ENCODE measurements at regions not wholly inside any gene's neighbourhood (a gene's known extent, or its start where the extent isn't known, plus 50 kb on each side); places are given as distances from the start of the nearest gene placed in this dataset.

- CTCF ChIA-PET: no interaction called here
These were observed 169.2 kb upstream of the CTNND2 start for GRCh38 chr5:12073426-12073825.

More at GRCh38 chr5:12073426-12073825, 169.2 kb upstream of the CTNND2 start:
- ATAC-seq (no peak), DNase-seq (ENCODE audit: low read depth, low spot score) (no peak)
- ChIA-PET RAD21 (ENCODE audit: low non-redundant PET in 1 of 2, low total read pairs in 2 of 2, uncharacterized antibody in 2 of 2, unreplicated experiment in 2 of 2) (no interaction called here), POLR2A (no interaction called here)
- Histone ChIP-seq H3K27ac (ENCODE audit: low read depth, low read length) (no peak overlapping the region), H4K20me1 (ENCODE audit: insufficient read depth) (no peaks in the 10 kb centered on the region), H3K27me3 (ENCODE audit: insufficient read depth, low read length) (no peaks in the 10 kb centered on the region), H3K9ac (ENCODE audit: low read length) (no peak overlapping the region), H2AFZ (ENCODE audit: low read depth, low read length, poor library complexity, severe bottlenecking) (no peak overlapping the region), H3K4me3 (replicated peaks in 1 of 2; ENCODE audit: low read depth in 1 of 2, low read length in 2 of 2) (no peak overlapping the region), H3K9me2 (ENCODE audit: insufficient read depth) (no peaks in the 10 kb centered on the region), H3K4me1 (ENCODE audit: control insufficient read depth in 1 of 2, insufficient read depth in 2 of 2, low read length in 2 of 2) (no peaks in the 10 kb centered on the region), H3K36me3 (ENCODE audit: control insufficient read depth in 1 of 2, insufficient read depth in 2 of 2, low read length in 2 of 2) (no peaks in the 10 kb centered on the region), H3K9me3 (ENCODE audit: control insufficient read depth in 1 of 2, insufficient read depth in 1 of 2, low read depth in 1 of 2, low read length in 2 of 2) (peaks cover 0 to 14% of the 10 kb centered on the region in 2 experiments; a peak in 2 of 4 replicates), H3K79me2 (ENCODE audit: insufficient read depth, low read length) (no peaks in the 10 kb centered on the region), H3K4me2 (ENCODE audit: low read length) (no peak overlapping the region)
- TF ChIP-seq POLR2AphosphoS5 (IDR thresholded peaks at IDR 0.05; ENCODE audit: low read depth, low read length) (no peak), CBX3 (IDR thresholded peaks at IDR 0.05; ENCODE audit: low read depth) (no peak), EZH2 (IDR thresholded peaks at IDR 0.05) (no peak), EZH2phosphoT487 (IDR thresholded peaks at IDR 0.05; ENCODE audit: borderline replicate concordance) (no peak), YY1 (IDR thresholded peaks at IDR 0.05; ENCODE audit: extremely low read depth, insufficient replicate concordance, low read depth, low read length) (no peak), EGR1 (IDR thresholded peaks at IDR 0.05; ENCODE audit: low read depth) (no peak), CEBPB (IDR thresholded peaks at IDR 0.05; ENCODE audit: low read depth) (no peak), TCF7L2 (IDR thresholded peaks at IDR 0.05; ENCODE audit: borderline replicate concordance, extremely low read depth, insufficient read depth, insufficient read length) (no peak), RAD21 (IDR thresholded peaks at IDR 0.05; ENCODE audit: low read depth) (no peak), FOSL1 (IDR thresholded peaks at IDR 0.05; ENCODE audit: low read depth) (no peak), SIN3A (IDR thresholded peaks at IDR 0.05; ENCODE audit: low read depth) (no peak), REST (IDR thresholded peaks at IDR 0.05; ENCODE audit: low read depth) (no peak), SRF (IDR thresholded peaks at IDR 0.05; ENCODE audit: low read depth) (no peak), ZNF274 (IDR thresholded peaks at IDR 0.05; ENCODE audit: low read depth, low read length) (no peak)
- TF ChIP-seq, protein P1, sequence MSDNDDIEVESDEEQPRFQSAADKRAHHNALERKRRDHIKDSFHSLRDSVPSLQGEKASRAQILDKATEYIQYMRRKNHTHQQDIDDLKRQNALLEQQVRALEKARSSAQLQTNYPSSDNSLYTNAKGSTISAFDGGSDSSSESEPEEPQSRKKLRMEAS (IDR thresholded peaks at IDR 0.05): no peak
- TF ChIP-seq, protein P2, sequence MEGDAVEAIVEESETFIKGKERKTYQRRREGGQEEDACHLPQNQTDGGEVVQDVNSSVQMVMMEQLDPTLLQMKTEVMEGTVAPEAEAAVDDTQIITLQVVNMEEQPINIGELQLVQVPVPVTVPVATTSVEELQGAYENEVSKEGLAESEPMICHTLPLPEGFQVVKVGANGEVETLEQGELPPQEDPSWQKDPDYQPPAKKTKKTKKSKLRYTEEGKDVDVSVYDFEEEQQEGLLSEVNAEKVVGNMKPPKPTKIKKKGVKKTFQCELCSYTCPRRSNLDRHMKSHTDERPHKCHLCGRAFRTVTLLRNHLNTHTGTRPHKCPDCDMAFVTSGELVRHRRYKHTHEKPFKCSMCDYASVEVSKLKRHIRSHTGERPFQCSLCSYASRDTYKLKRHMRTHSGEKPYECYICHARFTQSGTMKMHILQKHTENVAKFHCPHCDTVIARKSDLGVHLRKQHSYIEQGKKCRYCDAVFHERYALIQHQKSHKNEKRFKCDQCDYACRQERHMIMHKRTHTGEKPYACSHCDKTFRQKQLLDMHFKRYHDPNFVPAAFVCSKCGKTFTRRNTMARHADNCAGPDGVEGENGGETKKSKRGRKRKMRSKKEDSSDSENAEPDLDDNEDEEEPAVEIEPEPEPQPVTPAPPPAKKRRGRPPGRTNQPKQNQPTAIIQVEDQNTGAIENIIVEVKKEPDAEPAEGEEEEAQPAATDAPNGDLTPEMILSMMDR (IDR thresholded peaks at IDR 0.05 in 2 of 3, conservative IDR thresholded peaks at IDR 0.05 in 1 of 3; ENCODE audit: borderline replicate concordance in 1 of 3, insufficient read depth in 1 of 3, low read depth in 2 of 3, low read length in 2 of 3): no peak
- TF ChIP-seq, protein P3, sequence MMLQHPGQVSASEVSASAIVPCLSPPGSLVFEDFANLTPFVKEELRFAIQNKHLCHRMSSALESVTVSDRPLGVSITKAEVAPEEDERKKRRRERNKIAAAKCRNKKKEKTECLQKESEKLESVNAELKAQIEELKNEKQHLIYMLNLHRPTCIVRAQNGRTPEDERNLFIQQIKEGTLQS (IDR thresholded peaks at IDR 0.05): no peak
- TF ChIP-seq, protein P4, sequence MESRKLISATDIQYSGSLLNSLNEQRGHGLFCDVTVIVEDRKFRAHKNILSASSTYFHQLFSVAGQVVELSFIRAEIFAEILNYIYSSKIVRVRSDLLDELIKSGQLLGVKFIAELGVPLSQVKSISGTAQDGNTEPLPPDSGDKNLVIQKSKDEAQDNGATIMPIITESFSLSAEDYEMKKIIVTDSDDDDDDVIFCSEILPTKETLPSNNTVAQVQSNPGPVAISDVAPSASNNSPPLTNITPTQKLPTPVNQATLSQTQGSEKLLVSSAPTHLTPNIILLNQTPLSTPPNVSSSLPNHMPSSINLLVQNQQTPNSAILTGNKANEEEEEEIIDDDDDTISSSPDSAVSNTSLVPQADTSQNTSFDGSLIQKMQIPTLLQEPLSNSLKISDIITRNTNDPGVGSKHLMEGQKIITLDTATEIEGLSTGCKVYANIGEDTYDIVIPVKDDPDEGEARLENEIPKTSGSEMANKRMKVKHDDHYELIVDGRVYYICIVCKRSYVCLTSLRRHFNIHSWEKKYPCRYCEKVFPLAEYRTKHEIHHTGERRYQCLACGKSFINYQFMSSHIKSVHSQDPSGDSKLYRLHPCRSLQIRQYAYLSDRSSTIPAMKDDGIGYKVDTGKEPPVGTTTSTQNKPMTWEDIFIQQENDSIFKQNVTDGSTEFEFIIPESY (IDR thresholded peaks at IDR 0.05; ENCODE audit: extremely low read depth, insufficient replicate concordance, low read length): no peak
- BruUV-seq (replicated peaks): no TSS peak
- intact Hi-C loops (cut with micrococcal nuclease): no loop called here

Measured in HCT116 (cell line).